ENCODE measurements at regions not wholly inside any gene's neighbourhood (a gene's known extent, or its start where the extent isn't known, plus 50 kb on each side); places are given as distances from the start of the nearest gene placed in this dataset.

GRCh38 chr4:154064244-154064643 lies 275.4 kb upstream of the SFRP2 start:
- no peak overlapping the region for H2BK120ac ChIP-seq (replicated peaks; ENCODE audit: low read depth, low read length)
- no peaks in the 10 kb centered on the region for H4K20me1 ChIP-seq (replicated peaks in 1 of 2; ENCODE audit: control insufficient read depth in 1 of 2, insufficient read depth in 2 of 2, low read length in 2 of 2)
- TF ChIP-seq CEBPB (IDR thresholded peaks at IDR 0.05; ENCODE audit: low read depth, low read length) (no peak), GTF2F1 (IDR thresholded peaks at IDR 0.05; ENCODE audit: borderline replicate concordance, low read depth, low read length) (no peak), MAFK (IDR thresholded peaks at IDR 0.05; ENCODE audit: low read depth, low read length) (no peak), HDAC6 (IDR thresholded peaks at IDR 0.05; ENCODE audit: low read depth, low read length) (no peak), TAF7 (optimal IDR thresholded peaks at IDR 0.05; ENCODE audit: borderline replicate concordance, low read depth, low read length) (no peak), SIRT6 (IDR thresholded peaks at IDR 0.05; ENCODE audit: low read length) (no peak), POU5F1 (IDR thresholded peaks at IDR 0.05; ENCODE audit: low read depth, low read length) (no peak), RNF2 (IDR thresholded peaks at IDR 0.05; ENCODE audit: borderline replicate concordance, low read depth, low read length, missing control alignments, poor library complexity, severe bottlenecking) (no peak)
- no peak overlapping the region for H3K4ac ChIP-seq (replicated peaks; ENCODE audit: insufficient read length, low read depth, low read length)
- H3K23ac ChIP-seq (ENCODE audit: insufficient read length): no peak overlapping the region
- DNase-seq (ENCODE audit: low read depth in 1 of 2, low spot score in 2 of 2) (peak in 1 of 2 experiments; percentile 46), FAIRE-seq (no peak)
- no peak overlapping the region for H4K91ac ChIP-seq (replicated peaks; ENCODE audit: insufficient read length, low read length)
- no CpG with 5 or more reads among the region's 1 CpG for WGBS, 2 experiments (ENCODE audit: extremely low coverage in 1 of 2, insufficient coverage in 1 of 2, insufficient read length in 1 of 2, insufficient replicate concordance in 2 of 2, low coverage in 1 of 2, low lambda C conversion rate in 2 of 2, missing lambda C conversion rate in 1 of 2)
- H3K4me1 ChIP-seq (replicated peaks in 1 of 4; ENCODE audit: control insufficient read depth in 3 of 4, insufficient read depth in 4 of 4, low read length in 3 of 4): peaks cover 0 to 2% (median 0%) of the 10 kb centered on the region in 4 experiments; a peak in 1 of 7 replicates
- no peak overlapping the region for H3K56ac ChIP-seq (replicated peaks; ENCODE audit: insufficient read length, low read depth, low read length)
- H3K4me2 ChIP-seq (ENCODE audit: insufficient read depth in 1 of 2, low read depth in 2 of 2, low read length in 2 of 2): no peak overlapping the region; a peak in 1 of 4 replicates
- no peaks in the 10 kb centered on the region; the same call in 1 of the 2 replicates for H3K79me1 ChIP-seq (ENCODE audit: low read depth, low read length)
- H2AFZ ChIP-seq (ENCODE audit: low read length): no peak overlapping the region
- no peak overlapping the region for H3K9ac ChIP-seq (replicated peaks in 1 of 4; ENCODE audit: extremely low read depth in 1 of 4, low read depth in 3 of 4, low read length in 3 of 4)
- POLR2A ChIA-PET (ENCODE audit: partially characterized antibody): interaction anchor here (0.6 kb wide), 1 partner anchor 243 kb away, joined by 4 read pairs; no protein-coding TSS in a partner anchor
- H2BK12ac ChIP-seq (ENCODE audit: low read depth, low read length): no peak overlapping the region; the same call in 1 of the 2 replicates
- H2AK5ac ChIP-seq (ENCODE audit: low read depth, low read length): no peak overlapping the region
- no peak overlapping the region for H4K5ac ChIP-seq (ENCODE audit: insufficient read length, low read depth, low read length)
- CTCF ChIA-PET (ENCODE audit: partially characterized antibody): no interaction called here
- H3K9me3 ChIP-seq (ENCODE audit: insufficient read depth in 2 of 2, low read depth in 1 of 2, low read length in 1 of 2): peaks cover 8 to 9% of the 10 kb centered on the region in 2 experiments; a peak in 3 of 4 replicates
- no peak overlapping the region for H4K8ac ChIP-seq (ENCODE audit: extremely low read depth, insufficient read depth, low read length)
- no peak overlapping the region; a peak in 1 of 8 replicates for H3K4me3 ChIP-seq (ENCODE audit: extremely low read depth in 1 of 4, insufficient read depth in 2 of 4, low read depth in 3 of 4, low read length in 4 of 4)
- H2BK20ac ChIP-seq (ENCODE audit: low read length): no peak overlapping the region
- no peaks in the 10 kb centered on the region for H3K27me3 ChIP-seq (replicated peaks in 1 of 4; ENCODE audit: control insufficient read depth in 3 of 4, extremely low read depth in 1 of 4, insufficient read depth in 3 of 4, low read length in 3 of 4)
- no peak overlapping the region for H3K14ac ChIP-seq (ENCODE audit: insufficient read length)
- H3K36me3 ChIP-seq (ENCODE audit: control insufficient read depth in 2 of 4, insufficient read depth in 4 of 4, low read length in 3 of 4): 0 out of 8 replicates have a peak, but pooled peaks cover 0 to 3% (median 0%) of the 10 kb centered on the region in 4 experiments
- no peaks in the 10 kb centered on the region for H3K23me2 ChIP-seq (ENCODE audit: low read depth, low read length)
- H3K79me2 ChIP-seq (ENCODE audit: control insufficient read depth in 1 of 2, insufficient read depth in 2 of 2, low read length in 2 of 2): no peaks in the 10 kb centered on the region
- no peak overlapping the region for H3K27ac ChIP-seq (ENCODE audit: low read depth, low read length)
- H3K18ac ChIP-seq (ENCODE audit: extremely low read depth, low read length): no peak overlapping the region; the same call in 1 of the 2 replicates
- H2BK5ac ChIP-seq (ENCODE audit: low read depth, low read length): no peak overlapping the region
- no peak overlapping the region for H2BK15ac ChIP-seq (ENCODE audit: low read length)

Measured in H1 (cell line).